ENCODE measurements at regions not wholly inside any gene's neighbourhood (a gene's known extent, or its start where the extent isn't known, plus 50 kb on each side); places are given as distances from the start of the nearest gene placed in this dataset.
A peak's percentile ranks its signal among the peaks of the same experiment; 100 is the strongest.

DNA sequence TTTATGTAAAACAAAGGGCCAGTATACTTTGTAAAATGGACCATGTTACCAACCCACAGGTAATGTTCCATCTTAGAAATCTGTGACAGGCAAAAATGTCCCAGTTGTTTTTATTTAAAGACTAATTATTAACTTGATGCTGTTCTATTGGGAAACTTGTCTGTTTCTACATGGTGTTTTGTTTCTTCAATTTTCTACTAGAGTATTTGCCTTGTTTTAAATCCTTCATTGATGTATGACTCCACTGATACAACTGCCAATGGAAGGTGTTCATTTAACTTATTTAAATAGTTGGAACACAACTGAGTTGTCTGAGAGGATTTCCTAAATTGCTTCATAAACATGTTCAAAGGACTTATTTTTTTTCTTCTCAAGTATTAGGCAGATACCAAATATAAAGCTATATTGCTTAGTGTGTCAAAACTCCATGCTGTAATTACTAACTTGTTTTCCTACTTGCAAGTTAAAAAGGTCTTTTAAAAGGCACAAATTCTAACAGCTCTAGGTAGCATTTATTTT lies 152.0 kb upstream of the XPO1 start:
- peaks cover 1% of the 10 kb centered on the region for H3K36me3 Mint-ChIP-seq (ENCODE audit: low read depth)
- no peaks in the 10 kb centered on the region for H3K9me3 Mint-ChIP-seq
- H3K4me3 Mint-ChIP-seq = no peak overlapping the region
- peaks cover 4% of the 10 kb centered on the region for H3K27me3 Mint-ChIP-seq (ENCODE audit: insufficient read depth)
- no peak for DNase-seq (ENCODE audit: low spot score)
- H3K4me1 Mint-ChIP-seq (ENCODE audit: low read depth) = peaks cover 14% of the 10 kb centered on the region
- H3K27ac Mint-ChIP-seq = no peak overlapping the region
- intact Hi-C loops (cut with micrococcal nuclease) = loop anchor here (5.0 to 10.0 kb wide), 6 partner anchors 195 to 1897 kb away; partner anchors contain the start of genes CCT4, EHBP1, MDH1 and REL

DNA sequence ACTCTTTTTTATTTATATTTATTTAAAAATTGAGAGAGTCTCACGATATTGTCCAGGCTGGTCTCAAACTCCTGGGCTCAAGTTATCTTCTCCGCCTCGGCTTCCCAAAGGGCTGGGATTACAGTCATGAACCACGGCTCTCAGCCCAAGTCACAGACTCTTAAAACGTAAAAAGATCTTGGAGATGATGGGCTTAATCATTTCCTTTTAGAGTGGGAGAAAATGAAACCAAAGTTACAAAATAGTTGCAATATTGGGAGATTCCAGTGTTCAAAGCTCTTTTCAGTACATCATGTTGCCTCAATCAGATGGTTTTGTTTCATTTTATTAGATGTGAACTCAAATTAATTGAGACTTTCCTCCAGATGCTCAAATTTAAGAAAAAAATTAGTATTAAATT lies 151.4 kb upstream of the XPO1 start:
- Mint-ChIP-seq H3K4me1 (ENCODE audit: low read depth) (peaks cover 14% of the 10 kb centered on the region), H3K27me3 (ENCODE audit: insufficient read depth) (peaks cover 5% of the 10 kb centered on the region), H3K36me3 (ENCODE audit: low read depth) (peaks cover 1% of the 10 kb centered on the region), H3K9me3 (no peaks in the 10 kb centered on the region), H3K4me3 (no peak overlapping the region), H3K27ac (no peak overlapping the region)
- DNase-seq (ENCODE audit: low spot score) = no peak
- intact Hi-C loops (cut with micrococcal nuclease) = no loop called here

DNA sequence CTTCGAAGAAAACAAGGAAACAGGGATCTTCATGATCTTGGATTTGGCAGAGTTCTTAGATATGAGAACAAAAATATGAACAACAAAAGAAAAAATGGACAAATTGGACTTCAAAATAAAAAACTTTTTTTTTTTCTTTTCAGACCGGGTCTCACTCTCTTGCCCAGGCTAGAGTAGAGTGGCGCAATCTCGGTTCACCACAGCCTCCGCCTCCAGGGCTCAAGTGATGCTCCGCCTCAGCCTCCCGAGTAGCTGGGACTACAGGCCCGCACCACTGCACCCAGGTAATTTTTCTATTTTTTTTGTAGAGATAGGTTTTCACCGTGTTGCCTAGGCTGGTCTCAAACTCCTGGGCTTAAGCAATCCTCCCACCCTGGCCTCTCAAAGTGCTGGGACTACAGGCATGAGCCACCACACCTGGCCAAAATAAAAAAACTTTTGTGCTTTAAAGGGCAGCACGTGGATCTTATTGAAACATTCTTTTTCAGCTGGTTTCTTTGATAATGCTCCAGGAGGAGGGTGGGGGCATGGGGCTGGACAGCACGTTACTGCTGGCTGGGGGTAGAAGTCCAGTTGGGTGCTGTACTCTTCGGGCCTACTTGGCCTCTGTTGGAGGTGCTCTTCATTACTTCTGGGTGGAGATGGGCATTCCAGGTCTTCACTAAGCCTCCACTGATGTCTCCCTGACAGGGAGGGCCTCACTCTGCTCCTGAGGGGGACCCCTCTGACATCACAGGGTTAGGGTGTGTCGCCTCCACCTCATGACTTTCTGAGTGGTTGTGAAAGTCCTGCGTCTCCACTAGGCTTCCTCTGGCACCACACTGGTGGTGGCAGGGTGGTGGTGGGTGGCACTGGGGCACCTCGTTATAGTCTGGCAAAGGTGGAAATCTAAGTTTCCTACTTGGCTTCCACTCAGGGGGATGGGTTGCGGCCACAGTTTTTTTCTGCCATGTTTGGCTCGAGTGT lies 150.5 kb upstream of the XPO1 start:
- H3K4me3 Mint-ChIP-seq = no peak overlapping the region
- no peak overlapping the region for H3K27ac Mint-ChIP-seq
- peaks cover 6% of the 10 kb centered on the region for H3K4me1 Mint-ChIP-seq (ENCODE audit: low read depth)
- H3K27me3 Mint-ChIP-seq (ENCODE audit: insufficient read depth) = peaks cover 9% of the 10 kb centered on the region
- no peak for DNase-seq (ENCODE audit: low spot score)
- H3K36me3 Mint-ChIP-seq (ENCODE audit: low read depth) = no peaks in the 10 kb centered on the region
- intact Hi-C loops (cut with micrococcal nuclease) = no loop called here
- no peaks in the 10 kb centered on the region for H3K9me3 Mint-ChIP-seq

DNA sequence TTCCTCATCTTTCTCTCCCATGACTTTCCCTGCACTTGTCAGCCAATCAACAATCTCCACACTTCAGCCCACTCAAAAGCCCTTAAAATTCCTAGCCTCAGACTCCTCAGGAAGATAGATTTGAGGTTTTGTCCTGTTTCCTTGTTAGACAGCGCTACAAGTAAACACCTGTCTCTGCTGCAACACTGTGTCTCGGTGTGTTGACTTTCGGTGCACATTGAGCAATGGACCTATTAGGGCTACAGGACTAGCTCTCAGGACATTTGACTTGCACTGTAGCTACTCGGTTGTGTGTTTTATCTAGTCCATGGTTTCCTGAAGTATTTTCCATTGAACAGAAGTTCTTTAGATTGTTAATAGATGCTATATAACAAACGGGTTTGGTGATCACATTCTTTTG lies 140.9 kb upstream of the XPO1 start:
- H3K36me3 Mint-ChIP-seq (ENCODE audit: low read depth) = peaks cover 5% of the 10 kb centered on the region
- intact Hi-C loops (cut with micrococcal nuclease) = no loop called here
- no peak overlapping the region for H3K27ac Mint-ChIP-seq
- peaks cover 32% of the 10 kb centered on the region for H3K9me3 Mint-ChIP-seq
- DNase-seq (ENCODE audit: low spot score) = no peak
- H3K4me1 Mint-ChIP-seq (ENCODE audit: low read depth) = no peaks in the 10 kb centered on the region
- no peak overlapping the region for H3K4me3 Mint-ChIP-seq
- peaks cover 3% of the 10 kb centered on the region for H3K27me3 Mint-ChIP-seq (ENCODE audit: insufficient read depth)

DNA sequence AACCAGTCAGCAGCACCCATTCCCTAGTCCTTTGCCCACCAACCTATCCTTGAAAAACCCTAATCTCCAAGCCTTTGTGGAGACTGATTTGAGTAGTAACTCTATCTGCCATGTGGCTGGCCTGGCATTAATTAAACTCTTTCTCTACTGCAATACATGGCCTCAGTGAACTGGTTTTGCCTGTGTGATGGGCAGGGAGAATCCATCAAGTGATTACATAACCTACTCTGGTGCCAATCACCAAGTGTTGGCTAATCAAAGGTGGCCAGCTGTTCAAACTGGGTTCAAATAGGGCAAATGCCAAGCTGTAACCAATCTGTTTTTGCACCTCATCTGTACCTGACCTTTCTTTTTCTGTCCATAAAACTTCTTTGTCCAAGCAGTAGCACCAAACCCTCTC lies 139.8 kb upstream of the XPO1 start:
- Mint-ChIP-seq H3K36me3 (ENCODE audit: low read depth) (peaks cover 6% of the 10 kb centered on the region), H3K9me3 (peaks cover 35% of the 10 kb centered on the region), H3K27me3 (ENCODE audit: insufficient read depth) (no peaks in the 10 kb centered on the region), H3K4me1 (ENCODE audit: low read depth) (no peaks in the 10 kb centered on the region), H3K4me3 (no peak overlapping the region), H3K27ac (no peak overlapping the region)
- intact Hi-C loops (cut with micrococcal nuclease) = no loop called here
- no peak for DNase-seq (ENCODE audit: low spot score)

DNA sequence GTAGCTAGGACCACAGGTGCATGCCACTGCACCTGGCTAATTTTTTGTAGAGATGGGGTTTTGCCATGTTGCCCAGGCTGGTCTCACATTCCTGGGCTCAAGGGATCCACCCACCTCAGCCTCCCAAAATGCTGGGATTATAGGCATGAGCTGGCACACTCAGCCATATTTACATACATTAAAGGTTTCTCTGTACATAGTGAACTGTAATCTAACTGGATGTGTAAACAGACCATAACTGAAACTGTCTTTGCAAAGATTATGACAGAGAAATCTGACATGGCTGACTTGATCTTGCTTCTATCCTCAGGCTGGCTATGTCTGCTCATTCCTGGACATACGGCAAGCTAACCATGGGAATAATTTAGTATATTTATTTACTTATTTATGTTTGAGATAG lies 139.2 kb upstream of the XPO1 start:
- H3K4me1 Mint-ChIP-seq (ENCODE audit: low read depth) = no peaks in the 10 kb centered on the region
- no peak for DNase-seq (ENCODE audit: low spot score)
- H3K27me3 Mint-ChIP-seq (ENCODE audit: insufficient read depth) = no peaks in the 10 kb centered on the region
- no peak overlapping the region for H3K27ac Mint-ChIP-seq
- H3K9me3 Mint-ChIP-seq = peaks cover 35% of the 10 kb centered on the region
- intact Hi-C loops (cut with micrococcal nuclease) = no loop called here
- peaks cover 6% of the 10 kb centered on the region for H3K36me3 Mint-ChIP-seq (ENCODE audit: low read depth)
- H3K4me3 Mint-ChIP-seq = no peak overlapping the region

DNA sequence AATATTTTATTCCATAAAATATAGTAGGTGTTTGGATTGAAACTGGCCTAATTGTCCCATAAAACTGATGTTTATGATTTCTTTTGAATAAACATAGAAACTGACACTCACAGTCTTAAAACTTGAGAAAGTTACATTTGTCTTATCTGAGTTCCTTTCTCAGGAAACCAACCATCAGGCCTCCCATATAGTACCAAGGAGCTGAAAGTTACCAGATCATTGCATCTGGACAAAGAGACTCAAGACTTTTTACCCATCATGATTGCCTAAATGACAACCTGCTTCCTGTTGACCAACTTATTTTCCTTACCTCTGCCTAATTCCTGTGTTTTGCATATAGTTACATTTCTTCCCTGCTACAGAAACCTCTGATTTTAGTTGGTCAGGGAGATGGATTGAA lies 137.0 kb upstream of the XPO1 start:
- Mint-ChIP-seq H3K4me1 (ENCODE audit: low read depth) (peaks cover 17% of the 10 kb centered on the region), H3K9me3 (peaks cover 35% of the 10 kb centered on the region), H3K36me3 (ENCODE audit: low read depth) (peaks cover 6% of the 10 kb centered on the region), H3K27me3 (ENCODE audit: insufficient read depth) (no peaks in the 10 kb centered on the region), H3K4me3 (no peak overlapping the region), H3K27ac (no peak overlapping the region)
- intact Hi-C loops (cut with micrococcal nuclease) = no loop called here
- no peak for DNase-seq (ENCODE audit: low spot score)

DNA sequence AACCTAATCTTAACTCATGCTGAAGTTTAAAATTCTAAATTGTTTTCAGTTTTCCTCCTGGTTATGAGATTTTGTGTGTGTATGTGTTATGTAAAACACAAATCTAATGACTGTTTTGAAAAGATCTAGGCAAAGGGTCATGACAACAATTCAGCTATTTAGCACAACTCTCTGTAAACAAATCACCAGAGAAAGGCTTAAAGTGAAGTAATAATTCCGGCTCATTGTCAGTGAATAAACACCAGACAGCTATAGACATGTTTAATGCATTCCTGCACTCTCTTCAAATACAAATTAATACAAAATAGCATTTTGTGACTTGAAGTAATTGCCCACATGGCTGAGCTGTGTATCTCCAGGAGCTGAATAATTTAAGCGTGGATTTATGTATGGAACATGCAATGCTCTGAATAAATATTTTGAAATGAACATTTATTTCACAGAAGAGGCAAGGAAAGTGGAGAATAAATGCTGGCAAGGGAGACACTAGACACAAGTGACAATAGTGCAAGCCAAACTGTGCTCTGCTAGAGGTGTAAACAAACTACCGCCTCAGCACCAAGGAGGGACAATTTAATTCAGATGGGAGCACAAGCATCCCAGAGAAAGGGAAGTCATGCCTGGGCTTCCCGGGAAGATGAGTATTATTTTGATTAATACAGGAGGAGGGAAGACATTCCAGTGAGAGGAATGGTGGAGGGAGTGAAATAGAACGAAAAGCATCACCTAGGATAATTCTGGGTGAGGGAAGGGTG lies 133.6 kb upstream of the XPO1 start:
- no peak for DNase-seq (ENCODE audit: low spot score)
- Mint-ChIP-seq H3K4me1 (ENCODE audit: low read depth) (peaks cover 19% of the 10 kb centered on the region), H3K27me3 (ENCODE audit: insufficient read depth) (peaks cover 7% of the 10 kb centered on the region), H3K36me3 (ENCODE audit: low read depth) (peaks cover 6% of the 10 kb centered on the region), H3K4me3 (peak overlapping the region; percentile 50), H3K9me3 (peaks cover 26% of the 10 kb centered on the region), H3K27ac (peak overlapping the region; percentile 85)
- intact Hi-C loops (cut with micrococcal nuclease) = loop anchor here (1.0 to 5.0 kb wide), 3 partner anchors 93 to 199 kb away; partner anchors contain the start of genes USP34 and XPO1

DNA sequence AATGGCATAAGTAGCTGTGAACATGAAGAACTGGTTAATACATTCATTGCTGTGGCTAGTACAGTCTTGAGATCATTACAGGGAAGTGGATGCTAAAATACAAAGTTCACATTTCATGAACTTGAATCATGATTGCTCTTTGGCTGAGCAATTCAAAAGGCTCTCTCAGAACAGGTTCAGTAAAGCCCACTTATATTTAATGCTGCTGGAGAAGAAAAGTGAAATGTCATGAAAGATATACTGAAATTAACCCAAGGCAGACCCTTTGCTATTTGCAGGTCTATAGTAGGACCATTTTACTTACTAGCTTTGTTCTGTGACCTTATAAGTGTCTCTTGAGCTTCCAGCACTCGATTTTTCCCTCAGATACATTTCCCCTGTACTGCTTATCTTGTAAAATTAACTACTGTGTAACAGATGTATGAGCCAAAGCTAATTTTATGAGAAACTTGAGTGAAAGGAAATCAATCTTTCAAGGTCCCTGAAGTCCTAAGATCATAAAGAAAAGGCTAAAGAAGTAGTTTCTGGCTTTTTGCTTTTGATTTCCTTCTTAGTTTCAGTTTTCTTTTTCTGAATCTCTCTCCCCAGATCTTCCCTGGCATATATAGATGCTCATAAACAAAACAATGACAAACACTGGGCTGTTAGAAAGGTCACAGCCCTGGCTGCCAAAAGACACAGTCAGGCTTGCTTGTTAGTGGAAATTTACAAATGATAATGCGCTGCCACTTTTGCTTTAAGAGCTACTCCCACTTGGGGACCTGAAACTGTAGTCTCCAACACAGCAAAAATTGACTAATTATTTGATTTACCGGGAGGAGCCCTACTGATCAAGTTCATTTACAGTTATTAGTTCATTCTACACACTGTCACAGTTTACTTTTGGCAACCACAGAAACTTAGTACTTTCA lies 132.7 kb upstream of the XPO1 start:
- H3K36me3 Mint-ChIP-seq (ENCODE audit: low read depth) = peaks cover 6% of the 10 kb centered on the region
- H3K9me3 Mint-ChIP-seq = peaks cover 20% of the 10 kb centered on the region
- peaks cover 7% of the 10 kb centered on the region for H3K27me3 Mint-ChIP-seq (ENCODE audit: insufficient read depth)
- peaks cover 19% of the 10 kb centered on the region for H3K4me1 Mint-ChIP-seq (ENCODE audit: low read depth)
- DNase-seq (ENCODE audit: low spot score) = peak; percentile 22
- H3K27ac Mint-ChIP-seq = peak overlapping the region; percentile 85
- H3K4me3 Mint-ChIP-seq = peak overlapping the region; percentile 73
- intact Hi-C loops (cut with micrococcal nuclease) = loop anchor here (1.0 to 5.0 kb wide), 3 partner anchors 93 to 199 kb away; partner anchors contain the start of genes USP34 and XPO1

DNA sequence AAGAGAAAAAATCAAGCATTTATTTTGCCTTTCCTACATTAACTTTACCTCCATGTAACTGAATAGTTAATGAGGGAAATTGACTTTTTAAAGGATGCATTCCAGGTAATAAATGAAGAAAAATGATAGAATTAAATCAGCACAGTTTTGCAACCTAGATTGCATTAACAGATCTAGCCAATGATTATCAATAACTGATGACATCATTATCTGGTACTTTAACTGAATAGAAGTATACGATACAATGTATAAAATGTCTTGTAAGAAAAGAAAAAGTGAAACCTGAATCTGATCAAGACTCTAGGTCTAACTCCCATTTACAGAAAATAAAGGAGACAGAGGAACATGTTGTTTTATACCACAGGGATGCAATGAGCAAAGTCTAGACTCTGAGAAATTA lies 126.0 kb upstream of the XPO1 start:
- intact Hi-C loops (cut with micrococcal nuclease) = no loop called here
- Mint-ChIP-seq H3K27me3 (ENCODE audit: insufficient read depth) (peaks cover 7% of the 10 kb centered on the region), H3K4me3 (no peak overlapping the region), H3K9me3 (no peaks in the 10 kb centered on the region), H3K27ac (no peak overlapping the region), H3K36me3 (ENCODE audit: low read depth) (no peaks in the 10 kb centered on the region), H3K4me1 (ENCODE audit: low read depth) (peaks cover 6% of the 10 kb centered on the region)
- DNase-seq (ENCODE audit: low spot score) = no peak

DNA sequence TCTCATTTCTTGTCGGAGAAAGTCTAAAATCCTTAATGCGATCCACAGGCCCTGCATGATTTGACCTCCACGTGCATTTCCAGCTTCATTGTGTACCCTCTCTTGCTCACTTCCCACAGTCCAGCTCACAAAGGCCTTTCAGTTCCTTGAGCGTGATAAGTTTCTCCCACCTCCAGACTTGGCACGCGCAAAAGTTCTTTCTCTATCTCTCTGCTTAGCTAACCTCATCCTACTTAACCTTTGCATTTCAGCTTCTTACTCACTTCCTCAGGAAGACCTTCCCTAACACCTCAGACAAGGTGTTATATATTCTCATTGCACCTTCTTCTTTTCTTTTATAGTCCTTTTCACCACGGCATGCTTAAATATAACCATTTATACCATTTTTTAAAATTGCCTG lies 124.8 kb upstream of the XPO1 start:
- intact Hi-C loops (cut with micrococcal nuclease) = no loop called here
- Mint-ChIP-seq H3K27ac (no peak overlapping the region), H3K4me3 (no peak overlapping the region)

More for the DNA sequence above, 124.8 kb upstream of the XPO1 start:
- no peaks in the 10 kb centered on the region for H3K36me3 Mint-ChIP-seq (ENCODE audit: low read depth)
- H3K4me1 Mint-ChIP-seq (ENCODE audit: low read depth) = peaks cover 6% of the 10 kb centered on the region
- no peak for DNase-seq (ENCODE audit: low spot score)
- peaks cover 7% of the 10 kb centered on the region for H3K27me3 Mint-ChIP-seq (ENCODE audit: insufficient read depth)
- H3K9me3 Mint-ChIP-seq = no peaks in the 10 kb centered on the region

Data from activated T-helper 1 cell treated with anti-CD3 and anti-CD28 coated beads, Interleukin-12 subunit alpha, Interleukin-12 subunit beta, Interleukin-2, Interleukin-4 antibody, amounts not matched to agents 30 ng/mL and 10 ng/mL and 1 ng/mL, durations not matched to agents 14 hours and 24 hours and 36 hours (primary cell).